GM12874 (cell line): ENCODE measurements at regions not wholly inside any gene's neighbourhood (a gene's known extent, or its start where the extent isn't known, plus 50 kb on each side); places are given as distances from the start of the nearest gene placed in this dataset.

Experiments
- TF ChIP-seq, protein P1 (sequence below): IDR thresholded peaks from 2 replicates; pipeline ENCODE4 v1.5.1; 2011; ENCODE audit warnings: low read depth, mild to moderate bottlenecking, control low read depth, low read length, moderate library complexity; ENCODE audit not compliant: insufficient read depth

DNA sequence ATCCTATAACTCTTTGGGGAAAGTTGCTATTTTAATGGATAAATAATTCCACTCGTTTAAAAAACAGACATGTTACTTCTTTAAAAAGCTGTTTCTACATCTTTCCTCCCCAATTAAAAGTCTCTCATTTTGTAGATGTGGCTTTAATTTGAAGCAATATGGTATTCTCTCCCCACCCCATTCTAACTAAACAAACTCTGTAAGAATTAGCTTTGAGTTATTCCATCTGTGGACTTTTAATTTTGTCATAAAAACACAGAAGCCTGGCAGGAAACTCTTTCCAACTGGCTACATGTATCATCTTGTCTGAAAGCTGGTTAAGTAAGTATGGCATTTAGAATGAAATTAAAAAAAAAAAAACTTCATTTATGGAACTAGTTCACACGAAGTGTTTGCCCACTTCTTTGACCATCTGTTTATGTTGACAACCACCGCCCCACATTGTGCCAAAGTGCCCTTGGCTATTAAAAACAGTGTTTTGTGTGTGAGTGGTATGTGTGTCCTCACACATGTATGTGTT is 140.3 kb downstream of the NAA11 start:
- TF ChIP-seq, protein P1, sequence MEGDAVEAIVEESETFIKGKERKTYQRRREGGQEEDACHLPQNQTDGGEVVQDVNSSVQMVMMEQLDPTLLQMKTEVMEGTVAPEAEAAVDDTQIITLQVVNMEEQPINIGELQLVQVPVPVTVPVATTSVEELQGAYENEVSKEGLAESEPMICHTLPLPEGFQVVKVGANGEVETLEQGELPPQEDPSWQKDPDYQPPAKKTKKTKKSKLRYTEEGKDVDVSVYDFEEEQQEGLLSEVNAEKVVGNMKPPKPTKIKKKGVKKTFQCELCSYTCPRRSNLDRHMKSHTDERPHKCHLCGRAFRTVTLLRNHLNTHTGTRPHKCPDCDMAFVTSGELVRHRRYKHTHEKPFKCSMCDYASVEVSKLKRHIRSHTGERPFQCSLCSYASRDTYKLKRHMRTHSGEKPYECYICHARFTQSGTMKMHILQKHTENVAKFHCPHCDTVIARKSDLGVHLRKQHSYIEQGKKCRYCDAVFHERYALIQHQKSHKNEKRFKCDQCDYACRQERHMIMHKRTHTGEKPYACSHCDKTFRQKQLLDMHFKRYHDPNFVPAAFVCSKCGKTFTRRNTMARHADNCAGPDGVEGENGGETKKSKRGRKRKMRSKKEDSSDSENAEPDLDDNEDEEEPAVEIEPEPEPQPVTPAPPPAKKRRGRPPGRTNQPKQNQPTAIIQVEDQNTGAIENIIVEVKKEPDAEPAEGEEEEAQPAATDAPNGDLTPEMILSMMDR, result no peak

DNA sequence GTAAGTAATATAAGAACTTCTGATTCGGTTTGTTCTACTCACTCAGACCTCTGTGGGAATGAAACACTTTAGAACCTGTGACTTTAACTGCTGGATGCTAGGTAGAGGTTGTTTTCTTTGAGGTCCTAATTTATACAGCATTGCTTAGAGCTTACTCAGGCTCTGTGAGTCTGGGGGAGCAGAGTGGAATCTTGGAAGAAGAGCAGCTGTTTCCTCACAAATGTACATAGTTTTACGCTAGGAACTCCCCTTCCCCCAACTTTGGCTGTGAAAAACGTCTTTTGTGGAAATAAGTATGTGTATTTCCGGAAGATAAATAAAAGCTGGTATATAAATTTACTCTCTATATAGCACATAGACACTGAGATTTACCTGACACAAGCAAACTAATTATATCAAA is 141.4 kb downstream of the NAA11 start:
- TF ChIP-seq, protein P1, result no peak

DNA sequence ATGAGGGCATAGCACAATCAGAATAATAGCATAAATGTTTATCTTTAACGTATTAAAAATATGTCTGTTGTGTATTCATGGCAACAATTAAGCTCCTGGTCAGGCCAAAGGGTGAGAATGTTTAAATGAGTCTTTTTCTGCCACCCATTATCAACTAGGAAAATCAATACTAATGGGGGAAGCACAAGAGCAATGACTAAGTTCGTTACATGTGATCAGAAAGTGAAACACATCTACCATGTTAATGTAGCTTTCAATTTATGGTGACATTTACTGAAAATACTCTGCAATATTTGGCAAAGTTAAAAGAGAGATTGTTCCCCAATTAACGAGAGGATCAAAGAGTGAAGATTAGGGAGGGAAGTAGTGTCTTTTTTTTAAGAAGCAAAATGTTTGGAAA is 143.7 kb downstream of the NAA11 start:
- TF ChIP-seq, protein P1, result no peak

DNA sequence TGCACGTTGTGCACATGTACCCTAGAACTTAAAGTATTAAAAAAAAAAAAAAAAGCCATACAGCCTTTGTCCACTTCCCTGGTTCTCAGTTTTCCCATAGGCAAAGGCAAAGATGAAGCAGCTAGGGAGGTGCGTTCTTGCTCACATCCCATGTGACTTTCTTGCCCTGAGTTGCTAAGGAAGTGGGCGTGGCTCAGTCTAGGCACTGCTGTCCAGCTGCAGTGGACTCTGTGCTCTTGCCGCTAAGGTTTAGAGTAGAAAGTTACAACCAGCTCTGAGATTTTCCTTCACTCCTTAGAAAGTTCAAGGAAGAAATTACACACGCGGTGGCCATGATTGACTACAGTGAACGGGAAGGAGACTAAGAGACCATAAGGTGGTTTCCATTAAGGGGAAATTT is 144.7 kb downstream of the NAA11 start:
- TF ChIP-seq, protein P1, result no peak

DNA sequence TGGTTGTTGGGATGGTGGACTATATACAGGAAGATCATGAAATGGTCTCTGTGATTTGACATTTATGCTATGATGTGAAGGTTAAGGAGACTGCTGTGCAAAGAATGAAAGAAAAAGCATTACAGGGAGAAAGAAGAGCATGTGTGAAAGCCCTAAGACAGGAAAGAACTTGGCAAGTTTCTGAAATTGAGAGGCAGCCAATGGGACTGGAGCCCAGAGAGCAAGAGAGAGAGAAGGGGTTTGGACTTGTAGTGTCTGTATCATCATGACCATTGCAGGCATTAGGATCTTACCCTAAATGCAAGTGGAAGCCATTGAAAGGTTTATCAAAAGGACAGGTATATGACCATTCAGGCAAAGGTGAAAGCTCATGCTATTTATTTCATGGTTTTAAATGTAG is 147.1 kb downstream of the NAA11 start:
- TF ChIP-seq, protein P1, result no peak

DNA sequence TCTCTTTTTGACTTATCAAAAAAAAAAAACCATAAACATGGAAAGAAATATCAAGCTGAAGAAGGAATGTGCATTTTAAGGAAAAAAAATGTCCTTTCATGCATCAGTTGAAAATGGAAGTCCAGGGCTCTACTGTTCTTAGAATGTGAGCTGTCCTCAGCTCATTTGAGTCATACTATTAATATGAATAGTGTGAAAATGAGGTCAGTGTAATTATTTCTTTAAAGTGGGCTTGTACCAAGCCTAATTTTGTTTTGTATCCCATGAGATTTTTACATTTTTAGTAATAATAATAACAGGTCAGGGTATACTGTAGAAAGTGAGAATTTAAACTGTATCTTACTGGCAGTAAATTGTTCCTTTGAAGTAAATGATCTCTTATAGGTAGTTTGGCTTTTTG is 148.5 kb downstream of the NAA11 start:
- TF ChIP-seq, protein P1, result no peak

DNA sequence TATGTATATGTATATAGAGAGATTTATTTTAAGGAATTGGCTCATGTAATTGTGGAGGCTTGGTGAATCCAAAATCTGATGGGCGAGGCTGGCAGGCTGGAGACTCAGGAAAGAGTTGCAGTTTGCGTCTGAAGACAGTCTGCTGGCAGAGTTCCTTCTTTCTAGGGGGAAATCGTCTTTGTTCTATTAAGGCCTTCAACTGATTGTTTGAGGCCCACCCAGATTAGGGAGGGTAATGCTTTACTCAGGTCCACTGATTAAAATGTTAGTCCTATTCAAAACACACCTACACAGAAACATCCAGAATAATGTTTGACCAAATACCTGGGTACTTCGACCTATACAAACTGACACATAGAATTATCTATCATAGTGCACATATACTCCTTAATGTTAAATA is 149.5 kb downstream of the NAA11 start:
- TF ChIP-seq, protein P1, result no peak
